HG03565 (cell line): ENCODE measurements at regions not wholly inside any gene's neighbourhood (a gene's known extent, or its start where the extent isn't known, plus 50 kb on each side); places are given as distances from the start of the nearest gene placed in this dataset.
"Not testable (repeated sequence)": the region's sequence is repeated elsewhere in the genome, so short reads cannot be mapped to it uniquely, and the experiment has no call there.

Experiments used
- ATAC-seq: cut with Tn5 transposase; IDR thresholded peaks from one replicate; pipeline ENCODE4 v1.9.1; 2021; ENCODE audit warnings: mild to moderate bottlenecking, moderate library complexity; ENCODE audit not compliant: unreplicated experiment

- ATAC-seq, result not testable (repeated sequence)
These were observed 221.3 kb downstream of the TMEM121 start for GRCh38 chr14:105747503-105748203.

- no peak for ATAC-seq
These were observed 221.8 kb downstream of the TMEM121 start for GRCh38 chr14:105748204-105748578.

- not testable (repeated sequence) for ATAC-seq
These were observed 222.3 kb downstream of the TMEM121 start for GRCh38 chr14:105748710-105749109.

- not testable (repeated sequence) for ATAC-seq
These were observed 223.6 kb downstream of the TMEM121 start for GRCh38 chr14:105749870-105750541.

- not testable (repeated sequence) for ATAC-seq
These were observed 224.9 kb downstream of the TMEM121 start for GRCh38 chr14:105751291-105751751.

- ATAC-seq, result not testable (repeated sequence)
These were observed 226.0 kb downstream of the TMEM121 start for GRCh38 chr14:105752420-105752819.

GRCh38 chr14:105760691-105761344, 234.4 kb downstream of the TMEM121 start:
- no peak for ATAC-seq

GRCh38 chr14:105761345-105761740, 235.0 kb downstream of the TMEM121 start:
- ATAC-seq, result not testable (repeated sequence)

GRCh38 chr14:105761842-105762241, 235.5 kb downstream of the TMEM121 start:
- no peak for ATAC-seq

GRCh38 chr14:105762262-105762661, 235.9 kb downstream of the TMEM121 start:
- not testable (repeated sequence) for ATAC-seq

GRCh38 chr14:105764254-105764901, 238.0 kb downstream of the TMEM121 start:
- not testable (repeated sequence) for ATAC-seq

- ATAC-seq, result not testable (repeated sequence)
These were observed 238.9 kb downstream of the TMEM121 start for GRCh38 chr14:105765072-105765825.

- no peak for ATAC-seq
These were observed 239.7 kb downstream of the TMEM121 start for GRCh38 chr14:105765893-105766614.

GRCh38 chr14:105767315-105767714, 240.9 kb downstream of the TMEM121 start:
- ATAC-seq, result no peak

- ATAC-seq, result not testable (repeated sequence)
These were observed 241.7 kb downstream of the TMEM121 start for GRCh38 chr14:105768039-105768438.

GRCh38 chr14:105769061-105769730, 242.8 kb downstream of the TMEM121 start:
- not testable (repeated sequence) for ATAC-seq

- not testable (repeated sequence) for ATAC-seq
These were observed 244.3 kb downstream of the TMEM121 start for GRCh38 chr14:105770619-105771216.

GRCh38 chr14:105771261-105772226, 245.2 kb downstream of the TMEM121 start:
- ATAC-seq, result not testable (repeated sequence)
